K562 (cell line): ENCODE measurements at regions not wholly inside any gene's neighbourhood (a gene's known extent, or its start where the extent isn't known, plus 50 kb on each side); places are given as distances from the start of the nearest gene placed in this dataset.

ENCODE experiments used
- ATAC-seq: fragments of 200-7000 bp; cut with Tn5 transposase; 3 replicates; pipeline ENCODE4 v1.9.1; 2020; ENCODE audit warnings: moderate library complexity
- BruUV-seq: library from RNA; stranded (reverse); fragments of 400-500 nt; replicated peaks from 2 replicates; lab custom pipeline; 2021; lab: Mats Ljungman, UMichigan
- CTCF ChIA-PET: fragments of 300-600 bp; formaldehyde crosslinking; extraction: SDS; loops from one replicate; lab custom pipeline; 2021; ENCODE audit warnings: low intra/inter-chr PET ratio; lab: Yijun Ruan, JAX
- POLR2A ChIA-PET: fragments of 300-600, 350-650 bp; sonication (Branson Sonifier 250); formaldehyde crosslinking; extraction: SDS; loops from one replicate; lab custom pipeline; 2021; ENCODE audit warnings: antibody characterized with exemption, inconsistent platforms; lab: Yijun Ruan, JAX
- DNase-seq, 4 experiments: peaks; one replicate each; pipeline versions ENCODE4 v3.0.0 to v3.0.0-alpha.2; 2011 to 2018; ENCODE audit warnings: low spot score in 3 of 4, mixed read lengths in 3 of 4; ENCODE audit errors: extremely low read depth in 1 of 4
- FAIRE-seq: peaks from 2 replicates; lab custom pipeline; 2011; peaks lifted over from hg19 to GRCh38; lab: Jason Lieb, UNC
- H2AFZ ChIP-seq: 2 replicates; pipeline ENCODE4 v1.6.0; 2011; ENCODE audit warnings: low read depth, low read length, control low read depth, inconsistent platforms
- H3K27ac ChIP-seq: fragments of 200-600 bp; 3 replicates; pipeline ENCODE4 v1.8.0; 2011; ENCODE audit warnings: low read depth, mild to moderate bottlenecking, control low read depth, inconsistent platforms, low read length, moderate library complexity, mixed read lengths; ENCODE audit errors: extremely low read depth
- H3K27me3 ChIP-seq, 2 experiments: fragments of 300-600 bp in 1 of 2; 2 replicates in 1 of 2; 3 replicates in 1 of 2; pipeline versions ENCODE4 v1.6.0 to v1.8.0; 2011; ENCODE audit warnings: inconsistent platforms in 2 of 2, low read length in 2 of 2, mild to moderate bottlenecking in 1 of 2, mixed read lengths in 1 of 2, moderate library complexity in 1 of 2; ENCODE audit not compliant: control insufficient read depth in 2 of 2, insufficient read depth in 2 of 2
- H3K36me3 ChIP-seq: fragments of 300-600 bp; 3 replicates; pipeline ENCODE4 v1.8.0; 2011; ENCODE audit warnings: mild to moderate bottlenecking, low read length, inconsistent platforms; ENCODE audit not compliant: control insufficient read depth, insufficient read depth
- H3K4me1 ChIP-seq, 2 experiments: fragments of 200-600 bp in 1 of 2; replicated peaks in 1 of 2; 2 replicates in 1 of 2; 3 replicates in 1 of 2; pipeline versions ENCODE4 v1.5.1 to v1.8.0; 2011; ENCODE audit warnings: inconsistent platforms in 2 of 2, low read length in 2 of 2, mild to moderate bottlenecking in 1 of 2, mixed read lengths in 1 of 2, moderate library complexity in 1 of 2; ENCODE audit not compliant: control insufficient read depth in 2 of 2, insufficient read depth in 2 of 2
- H3K4me2 ChIP-seq: 2 replicates; pipeline ENCODE4 v1.6.1; 2011; ENCODE audit warnings: low read length, control low read depth, inconsistent platforms, mixed read lengths; ENCODE audit not compliant: insufficient read depth
- H3K4me3 ChIP-seq: fragments of 200-600 bp; sonication (generic), shearing (Covaris generic); 2 replicates; pipeline ENCODE4 v1.5.1; 2016; ENCODE audit warnings: control low read depth, inconsistent platforms
- H3K79me2 ChIP-seq: fragments of 200-600 bp; 3 replicates; pipeline ENCODE4 v1.8.0; 2011; ENCODE audit warnings: low read length, inconsistent platforms; ENCODE audit not compliant: control insufficient read depth, insufficient read depth
- H3K9ac ChIP-seq, 2 experiments: 2 replicates each; pipeline versions ENCODE4 v1.6.0 to v1.6.1; 2011; ENCODE audit warnings: low read depth in 2 of 2, low read length in 2 of 2, control low read depth in 1 of 2, inconsistent platforms in 1 of 2, mild to moderate bottlenecking in 1 of 2, mixed read lengths in 1 of 2; ENCODE audit not compliant: insufficient read depth in 1 of 2
- H3K9me1 ChIP-seq: one replicate; pipeline ENCODE4 v1.6.0; 2011; ENCODE audit warnings: inconsistent platforms, mild to moderate bottlenecking, low read length, moderate library complexity; ENCODE audit not compliant: control insufficient read depth, insufficient read depth
- H3K9me3 ChIP-seq: replicated peaks from 2 replicates; pipeline ENCODE4 v1.5.1; 2011; ENCODE audit warnings: low read depth, low read length, inconsistent platforms; ENCODE audit not compliant: control insufficient read depth, insufficient read depth
- H4K20me1 ChIP-seq: replicated peaks from 2 replicates; pipeline ENCODE4 v1.6.1; 2011; ENCODE audit warnings: low read length, inconsistent platforms, mixed read lengths; ENCODE audit not compliant: control insufficient read depth, insufficient read depth
- CEBPB ChIP-seq: fragments of 450-650 bp; IDR thresholded peaks from 2 replicates; pipeline ENCODE4 v1.6.1; 2016; ENCODE audit warnings: missing genetic modification characterization, missing compliant biosample characterization
- CREB5 ChIP-seq: fragments of 250-450 bp; sonication (Bioruptor Pico); IDR thresholded peaks from 2 replicates; pipeline ENCODE4 v1.5.0; 2020; ENCODE audit warnings: mild to moderate bottlenecking
- HINFP ChIP-seq: fragments of 450-650 bp; conservative IDR thresholded peaks from 2 replicates; pipeline ENCODE4 v1.6.1; 2016; ENCODE audit warnings: missing genetic modification characterization, low read depth, mild to moderate bottlenecking, control low read depth, missing compliant biosample characterization
- JUNB ChIP-seq: fragments of 450-650 bp; formaldehyde crosslinking; conservative IDR thresholded peaks from 2 replicates; pipeline ENCODE4 v1.4.0; 2020; ENCODE audit warnings: mild to moderate bottlenecking
- KAT2B ChIP-seq: IDR thresholded peaks from one replicate; pipeline ENCODE4 v1.6.1; 2012; ENCODE audit warnings: low read depth, mild to moderate bottlenecking, control low read depth, inconsistent platforms, low read length, moderate library complexity
- NCOA4 ChIP-seq: fragments of 450-650 bp; IDR thresholded peaks from 2 replicates; pipeline ENCODE4 v1.6.1; 2018; ENCODE audit warnings: mild to moderate bottlenecking; ENCODE audit not compliant: partially characterized antibody
- SFPQ ChIP-seq: fragments of 200-400 bp; formaldehyde crosslinking; IDR thresholded peaks from 2 replicates; pipeline ENCODE4 v1.6.1; 2017; ENCODE audit warnings: mild to moderate bottlenecking, low read depth, low read length, moderate library complexity
- SIN3B ChIP-seq: fragments of 450-650 bp; IDR thresholded peaks from 2 replicates; pipeline ENCODE4 v1.6.1; 2017; ENCODE audit warnings: low read depth, mild to moderate bottlenecking, moderate library complexity
- WGBS: fragments of 100-300 bp; shearing (Covaris generic); methylation state at CpG from one replicate; pipeline ENCODE4 v1.1.6; 2016; ENCODE audit warnings: low coverage, mixed read lengths; ENCODE audit not compliant: insufficient coverage; ENCODE audit errors: missing lambda C conversion rate; 5-methylcytosine and 5-hydroxymethylcytosine counted together
- in situ Hi-C: fragments of 300-500 bp; cut with MboI; formaldehyde crosslinking; loops from 4 replicates; pipeline ENCODE4 v1.15.0; 2018; ENCODE audit warnings: inconsistent platforms, mixed read lengths
- intact Hi-C: fragments of 100-400 bp; cut with micrococcal nuclease; formaldehyde crosslinking; loops from 2 replicates; pipeline ENCODE4 v1.14.2; 2022

GRCh38 chr1:172929006-172929405 lies 121.7 kb downstream of the TNFSF18 start:
- Histone ChIP-seq H3K4me1 (peaks cover 4 to 27% of the 10 kb centered on the region in 2 experiments; a peak in 4 of 5 replicates), H3K4me2 (no peak overlapping the region), H3K27me3 (no peaks in the 10 kb centered on the region), H3K9me3 (peaks cover 4% of the 10 kb centered on the region), H3K4me3 (no peak overlapping the region), H3K27ac (no peak overlapping the region), H3K9me1 (no peaks in the 10 kb centered on the region), H4K20me1 (no peaks in the 10 kb centered on the region), H3K36me3 (no peaks in the 10 kb centered on the region), H2AFZ (peak overlapping the region; percentile 22; the same call in 1 of the 2 replicates), H3K9ac (no peak overlapping the region), H3K79me2 (no peaks in the 10 kb centered on the region)
- ATAC-seq (no peak), FAIRE-seq (no peak), DNase-seq (no peak)
- in situ Hi-C loops = no loop called here
- TF ChIP-seq CREB5 (CRISPR knock-in tag) = no peak
- no peak for TF ChIP-seq NCOA4
- no peak for TF ChIP-seq CEBPB (tag)
- no peak for TF ChIP-seq SFPQ
- TF ChIP-seq HINFP (tag) = no peak
- TF ChIP-seq KAT2B = no peak
- TF ChIP-seq JUNB (CRISPR knock-in tag) = no peak
- TF ChIP-seq SIN3B = no peak
- ChIA-PET POLR2A (interaction anchor here (1.1 kb wide), 1 partner anchor 74 kb away, joined by 4 read pairs; no protein-coding TSS in a partner anchor), CTCF (no interaction called here)
- WGBS = 13% methylated on average over 2 of the region's 2 CpGs
- no TSS peak for BruUV-seq
- intact Hi-C loops = no loop called here
